Left ventricle myocardium inferior (tissue), 1 donor: ENCODE measurements at regions not wholly inside any gene's neighbourhood (a gene's known extent, or its start where the extent isn't known, plus 50 kb on each side); places are given as distances from the start of the nearest gene placed in this dataset.

Experiments used
- DNase-seq: peaks from one replicate; pipeline ENCODE4 v3.0.0-alpha.2; 2020
- H3K27ac ChIP-seq: fragments of 200-600 bp; replicated peaks from 2 replicates; pipeline ENCODE4 v1.8.0; 2021
- H3K27me3 ChIP-seq: fragments of 200-600 bp; 2 replicates; pipeline ENCODE4 v1.8.0; 2021; ENCODE audit warnings: low read depth
- H3K36me3 ChIP-seq: fragments of 200-600 bp; 2 replicates; pipeline ENCODE4 v1.8.0; 2021
- H3K4me1 ChIP-seq: fragments of 200-600 bp; 2 replicates; pipeline ENCODE4 v1.8.0; 2021
- H3K4me3 ChIP-seq: fragments of 200-600 bp; 2 replicates; pipeline ENCODE4 v1.8.0; 2021; ENCODE audit warnings: mild to moderate bottlenecking, moderate library complexity
- H3K9me3 ChIP-seq: fragments of 200-600 bp; replicated peaks from 2 replicates; pipeline ENCODE4 v1.8.0; 2021
- CTCF ChIP-seq: fragments of 200-600 bp; IDR thresholded peaks from 2 replicates; pipeline ENCODE4 v1.8.0; 2021; ENCODE audit warnings: antibody characterized with exemption, mild to moderate bottlenecking, borderline replicate concordance
- intact Hi-C: fragments of 100-400 bp; cut with micrococcal nuclease; formaldehyde crosslinking; loops from one replicate; pipeline ENCODE4 v1.11.0; 2022
- donor health status: DM: no; HTN: yes; CAD: no; lungs with severe emphysema.

GRCh38 chr2:2683606-2684224 is 352.6 kb upstream of the MYT1L start:
- Histone ChIP-seq H3K27me3 (peaks cover 21% of the 10 kb centered on the region), H3K4me3 (no peak overlapping the region), H3K4me1 (no peaks in the 10 kb centered on the region), H3K27ac (no peak overlapping the region), H3K9me3 (no peaks in the 10 kb centered on the region), H3K36me3 (no peaks in the 10 kb centered on the region)
- no peak for DNase-seq
- intact Hi-C loops: no loop called here
- TF ChIP-seq CTCF: no peak

- H3K9me3 ChIP-seq: no peaks in the 10 kb centered on the region
- no peaks in the 10 kb centered on the region for H3K4me1 ChIP-seq
- TF ChIP-seq CTCF: no peak
- H3K4me3 ChIP-seq: no peak overlapping the region
- peaks cover 21% of the 10 kb centered on the region for H3K27me3 ChIP-seq
- DNase-seq: no peak
- no peak overlapping the region for H3K27ac ChIP-seq
- intact Hi-C loops: no loop called here
- H3K36me3 ChIP-seq: no peaks in the 10 kb centered on the region
Measured at GRCh38 chr2:2682700-2683342, 351.7 kb upstream of the MYT1L start.

GRCh38 chr2:2681711-2682251 is 350.7 kb upstream of the MYT1L start:
- intact Hi-C loops: no loop called here
- Histone ChIP-seq H3K27me3 (peaks cover 18% of the 10 kb centered on the region), H3K4me1 (no peaks in the 10 kb centered on the region), H3K27ac (no peak overlapping the region), H3K9me3 (no peaks in the 10 kb centered on the region), H3K36me3 (no peaks in the 10 kb centered on the region), H3K4me3 (no peak overlapping the region)
- TF ChIP-seq CTCF: no peak
- no peak for DNase-seq

GRCh38 chr2:2681085-2681484 is 350.0 kb upstream of the MYT1L start:
- Histone ChIP-seq H3K9me3 (no peaks in the 10 kb centered on the region), H3K27ac (no peak overlapping the region), H3K27me3 (peaks cover 14% of the 10 kb centered on the region), H3K36me3 (no peaks in the 10 kb centered on the region), H3K4me1 (no peaks in the 10 kb centered on the region), H3K4me3 (no peak overlapping the region)
- intact Hi-C loops: no loop called here
- TF ChIP-seq CTCF: no peak
- no peak for DNase-seq

GRCh38 chr2:2674831-2675230 is 343.8 kb upstream of the MYT1L start:
- no peak overlapping the region for H3K4me3 ChIP-seq
- H3K27me3 ChIP-seq: no peaks in the 10 kb centered on the region
- H3K9me3 ChIP-seq: no peaks in the 10 kb centered on the region
- H3K4me1 ChIP-seq: no peaks in the 10 kb centered on the region
- intact Hi-C loops: no loop called here
- no peak overlapping the region for H3K27ac ChIP-seq
- H3K36me3 ChIP-seq: no peaks in the 10 kb centered on the region
- DNase-seq: no peak
- TF ChIP-seq CTCF: no peak
